ENCODE measurements at regions not wholly inside any gene's neighbourhood (a gene's known extent, or its start where the extent isn't known, plus 50 kb on each side); places are given as distances from the start of the nearest gene placed in this dataset.

GRCh38 chr3:28138043-28138610 lies 103.3 kb upstream of the CMC1 start:
- TF ChIP-seq CTCF (IDR thresholded peaks at IDR 0.05) = no peak
- TF ChIP-seq POLR2A (IDR thresholded peaks at IDR 0.05) = no peak

Data from adrenal gland (tissue), 5 donors.